Smooth muscle cell (in vitro differentiated cells): ENCODE measurements at regions not wholly inside any gene's neighbourhood (a gene's known extent, or its start where the extent isn't known, plus 50 kb on each side); places are given as distances from the start of the nearest gene placed in this dataset.

Experiments used
- DNase-seq: peaks from one replicate; lab custom pipeline; 2025; ENCODE audit not compliant: unreplicated experiment; lab: John Stamatoyannopoulos, UW
- H2AFZ ChIP-seq: fragments of 200-600 bp; sonication (generic); 2 replicates; pipeline ENCODE4 v1.6.0; 2016; ENCODE audit warnings: antibody characterized with exemption, low read depth, mild to moderate bottlenecking
- H3F3A ChIP-seq: fragments of 200-600 bp; sonication (generic); 2 replicates; pipeline ENCODE4 v1.6.0; 2017; ENCODE audit warnings: antibody characterized with exemption, low read depth
- H3K27ac ChIP-seq: fragments of 200-600 bp; sonication (generic); 2 replicates; pipeline ENCODE4 v1.5.1; 2016; ENCODE audit warnings: low read depth, mild to moderate bottlenecking
- H3K27me3 ChIP-seq: fragments of 200-600 bp; sonication (generic); 2 replicates; pipeline ENCODE4 v1.6.1; 2016; ENCODE audit warnings: low read depth, mild to moderate bottlenecking
- H3K36me3 ChIP-seq: fragments of 200-600 bp; sonication (generic); 2 replicates; pipeline ENCODE4 v1.5.1; 2016; ENCODE audit warnings: low read depth
- H3K4me1 ChIP-seq: fragments of 200-600 bp; sonication (generic); 2 replicates; pipeline ENCODE4 v1.5.1; 2016; ENCODE audit warnings: low read depth
- H3K4me2 ChIP-seq: fragments of 200-600 bp; sonication (generic); 2 replicates; pipeline ENCODE4 v1.6.0; 2016; ENCODE audit warnings: mild to moderate bottlenecking
- H3K4me3 ChIP-seq: fragments of 200-600 bp; sonication (generic); 2 replicates; pipeline ENCODE4 v1.5.1; 2016; ENCODE audit warnings: mild to moderate bottlenecking
- H3K79me2 ChIP-seq: fragments of 200-600 bp; sonication (generic); 2 replicates; pipeline ENCODE4 v1.6.0; 2016; ENCODE audit warnings: low read depth, mild to moderate bottlenecking
- H3K9ac ChIP-seq: fragments of 200-600 bp; sonication (generic); 2 replicates; pipeline ENCODE4 v1.6.0; 2016; ENCODE audit warnings: low read depth
- H3K9me3 ChIP-seq: fragments of 200-600 bp; sonication (generic); replicated peaks from 2 replicates; pipeline ENCODE4 v1.5.1; 2016; ENCODE audit warnings: low read depth
- H4K20me1 ChIP-seq: fragments of 200-600 bp; sonication (generic); 2 replicates; pipeline ENCODE4 v1.6.0; 2016; ENCODE audit warnings: low read depth
- CTCF ChIP-seq: fragments of 200-600 bp; sonication (generic); IDR thresholded peaks from 2 replicates; pipeline ENCODE4 v1.5.1; 2017; ENCODE audit warnings: borderline replicate concordance, mild to moderate bottlenecking, antibody characterized with exemption; ENCODE audit not compliant: insufficient read depth, poor library complexity, severe bottlenecking
- WGBS: methylation state at CpG from one replicate; pipeline ENCODE4 v1.1.7; 2016; ENCODE audit warnings: low lambda C conversion rate; 5-methylcytosine and 5-hydroxymethylcytosine counted together

GRCh38 chr10:120667276-120667675, 183.9 kb upstream of the WDR11 start:
- Histone ChIP-seq H3F3A (no peaks in the 10 kb centered on the region), H3K4me1 (no peaks in the 10 kb centered on the region), H3K27ac (no peak overlapping the region), H4K20me1 (no peaks in the 10 kb centered on the region), H3K36me3 (no peaks in the 10 kb centered on the region), H3K27me3 (no peaks in the 10 kb centered on the region), H3K4me2 (no peak overlapping the region), H3K79me2 (no peaks in the 10 kb centered on the region), H3K4me3 (no peak overlapping the region), H3K9ac (no peak overlapping the region), H3K9me3 (no peaks in the 10 kb centered on the region), H2AFZ (no peak overlapping the region)
- TF ChIP-seq CTCF = no peak
- WGBS = 69% methylated on average over 4 of the region's 4 CpGs
- no peak for DNase-seq

GRCh38 chr10:120671491-120671890, 179.7 kb upstream of the WDR11 start:
- H3K27me3 ChIP-seq = no peaks in the 10 kb centered on the region
- H3K4me2 ChIP-seq = no peak overlapping the region
- no peaks in the 10 kb centered on the region for H3K4me1 ChIP-seq
- no peak overlapping the region for H3K4me3 ChIP-seq
- H3K79me2 ChIP-seq = no peaks in the 10 kb centered on the region
- no peak overlapping the region for H3K9ac ChIP-seq
- no peaks in the 10 kb centered on the region for H4K20me1 ChIP-seq
- H3K27ac ChIP-seq = no peak overlapping the region
- DNase-seq = no peak
- TF ChIP-seq CTCF = no peak
- peaks cover 3% of the 10 kb centered on the region for H3K9me3 ChIP-seq
- H3F3A ChIP-seq = no peaks in the 10 kb centered on the region
- H2AFZ ChIP-seq = no peak overlapping the region
- no peaks in the 10 kb centered on the region for H3K36me3 ChIP-seq
- WGBS = 89% methylated on average over 2 of the region's 2 CpGs

GRCh38 chr10:120683454-120683853, 167.7 kb upstream of the WDR11 start:
- Histone ChIP-seq H3K4me1 (no peaks in the 10 kb centered on the region), H3K27me3 (no peaks in the 10 kb centered on the region), H3K79me2 (no peaks in the 10 kb centered on the region), H3F3A (no peaks in the 10 kb centered on the region), H3K4me3 (no peak overlapping the region), H3K27ac (no peak overlapping the region), H2AFZ (no peak overlapping the region), H3K9me3 (no peaks in the 10 kb centered on the region), H3K4me2 (no peak overlapping the region), H3K36me3 (no peaks in the 10 kb centered on the region), H4K20me1 (no peaks in the 10 kb centered on the region), H3K9ac (no peak overlapping the region)
- TF ChIP-seq CTCF = no peak
- DNase-seq = no peak
- WGBS = 88% methylated on average over 2 of the region's 2 CpGs

GRCh38 chr10:120684226-120684625, 166.9 kb upstream of the WDR11 start:
- no peak for TF ChIP-seq CTCF
- H3K9ac ChIP-seq = no peak overlapping the region
- H4K20me1 ChIP-seq = no peaks in the 10 kb centered on the region
- no peak overlapping the region for H3K4me2 ChIP-seq
- H3K4me3 ChIP-seq = no peak overlapping the region
- no peaks in the 10 kb centered on the region for H3K27me3 ChIP-seq
- no peaks in the 10 kb centered on the region for H3K9me3 ChIP-seq
- no peak for DNase-seq
- H2AFZ ChIP-seq = no peak overlapping the region
- H3K79me2 ChIP-seq = no peaks in the 10 kb centered on the region
- H3K4me1 ChIP-seq = no peaks in the 10 kb centered on the region
- H3F3A ChIP-seq = no peaks in the 10 kb centered on the region
- no peak overlapping the region for H3K27ac ChIP-seq
- WGBS = 31% methylated on average over 3 of the region's 5 CpGs
- H3K36me3 ChIP-seq = no peaks in the 10 kb centered on the region
